GM12878 (cell line): ENCODE measurements at regions not wholly inside any gene's neighbourhood (a gene's known extent, or its start where the extent isn't known, plus 50 kb on each side); places are given as distances from the start of the nearest gene placed in this dataset.

Source experiments
- ATAC-seq: fragments of 200-7000 bp; cut with Tn5 transposase; 3 replicates; pipeline ENCODE4 v1.9.1; 2020; ENCODE audit warnings: mild to moderate bottlenecking, moderate library complexity
- BruUV-seq: library from RNA; stranded (reverse); fragments of 400-500 nt; replicated peaks from 2 replicates; lab custom pipeline; 2021; lab: Mats Ljungman, UMichigan
- CTCF ChIA-PET: fragments of 300-600 bp; sonication (Branson Sonifier 250); formaldehyde crosslinking; extraction: SDS; loops from one replicate; lab custom pipeline; 2021; ENCODE audit warnings: inconsistent platforms; lab: Yijun Ruan, JAX
- POLR2A ChIA-PET: fragments of 350-600 bp; formaldehyde crosslinking; extraction: SDS; loops from one replicate; lab custom pipeline; 2021; ENCODE audit warnings: inconsistent platforms; lab: Charles Lee
- RAD21 ChIA-PET: fragments of 300-600 bp; sonication (Branson Sonifier 250); formaldehyde crosslinking; loops from one replicate; lab custom pipeline; 2023; ENCODE audit warnings: antibody characterized with exemption; ENCODE audit not compliant: unreplicated experiment; lab: Charles Lee
- SMC1A ChIA-PET: fragments of 300-600 bp; sonication (Branson Sonifier 250); formaldehyde crosslinking; loops from one replicate; lab custom pipeline; 2023; ENCODE audit not compliant: unreplicated experiment, uncharacterized antibody; lab: Charles Lee
- DNase-seq: peaks from one replicate; pipeline ENCODE4 v3.0.0-alpha.2; 2011; ENCODE audit warnings: low read depth, low spot score
- FAIRE-seq: peaks from 3 replicates; lab custom pipeline; 2011; peaks lifted over from hg19 to GRCh38; lab: Jason Lieb, UNC
- H2AFZ ChIP-seq: 2 replicates; pipeline ENCODE4 v1.6.0; 2011; ENCODE audit warnings: low read depth, low read length, control low read depth; ENCODE audit not compliant: control insufficient read depth
- H3K27ac ChIP-seq: 2 replicates; pipeline ENCODE4 v1.5.1; 2011; ENCODE audit warnings: control low read depth; ENCODE audit not compliant: control insufficient read depth, insufficient read depth
- H3K27me3 ChIP-seq, 2 experiments: replicated peaks in 1 of 2; 2 replicates each; pipeline versions ENCODE4 v1.6.0 to v1.6.1; 2011; ENCODE audit warnings: low read length in 1 of 2; ENCODE audit not compliant: control insufficient read depth in 2 of 2, insufficient read depth in 2 of 2
- H3K36me3 ChIP-seq, 2 experiments: 2 replicates each; pipeline ENCODE4 v1.5.1; 2011; ENCODE audit warnings: low read length in 1 of 2; ENCODE audit not compliant: control insufficient read depth in 2 of 2, insufficient read depth in 2 of 2
- H3K4me1 ChIP-seq: 2 replicates; pipeline ENCODE4 v1.6.1; 2011; ENCODE audit warnings: mild to moderate bottlenecking, low read length, moderate library complexity, mixed read lengths; ENCODE audit not compliant: control insufficient read depth, insufficient read depth
- H3K4me2 ChIP-seq: 2 replicates; pipeline ENCODE4 v1.6.0; 2011; ENCODE audit warnings: control low read depth; ENCODE audit not compliant: control insufficient read depth, insufficient read depth
- H3K4me3 ChIP-seq: fragments of 200-600 bp; sonication (generic); 2 replicates; pipeline ENCODE4 v1.5.1; 2016
- H3K79me2 ChIP-seq: 2 replicates; pipeline ENCODE4 v1.6.0; 2011; ENCODE audit warnings: low read length; ENCODE audit not compliant: control insufficient read depth, insufficient read depth
- H3K9ac ChIP-seq: 2 replicates; pipeline ENCODE4 v1.8.0; 2011; ENCODE audit warnings: low read length, control low read depth, mixed read lengths; ENCODE audit not compliant: control insufficient read depth, insufficient read depth
- H3K9me3 ChIP-seq: replicated peaks from 3 replicates; pipeline ENCODE4 v1.5.1; 2011; ENCODE audit warnings: mild to moderate bottlenecking, low read length; ENCODE audit not compliant: control insufficient read depth, insufficient read depth
- H4K20me1 ChIP-seq: 2 replicates; pipeline ENCODE4 v1.6.0; 2011; ENCODE audit not compliant: control insufficient read depth, insufficient read depth
- EED ChIP-seq: sonication (generic); IDR thresholded peaks from 2 replicates; pipeline ENCODE4 v1.6.1; 2016; ENCODE audit warnings: antibody characterized with exemption, low read depth
- EP300 ChIP-seq, 2 experiments: fragments of 150-350 bp in 1 of 2; IDR thresholded peaks; 2 replicates each; pipeline ENCODE4 v1.6.1; 2011 to 2012; ENCODE audit warnings: low read depth in 2 of 2, low read length in 2 of 2, borderline replicate concordance in 1 of 2, improper control_type of control experiment in 1 of 2, inconsistent platforms in 1 of 2; ENCODE audit not compliant: control insufficient read depth in 1 of 2
- GATAD2B ChIP-seq: fragments of 450-650 bp; conservative IDR thresholded peaks from 2 replicates; pipeline ENCODE4 v1.6.1; 2017; ENCODE audit warnings: low read depth, mild to moderate bottlenecking, moderate library complexity
- HCFC1 ChIP-seq: fragments of 150-350 bp; IDR thresholded peaks from 2 replicates; pipeline ENCODE4 v1.6.1; 2014; ENCODE audit warnings: low read length
- IKZF2 ChIP-seq, 2 experiments: fragments of 450-650 bp; IDR thresholded peaks; 2 replicates each; pipeline ENCODE4 v1.6.1; 2017; ENCODE audit warnings: mild to moderate bottlenecking in 2 of 2, moderate library complexity in 2 of 2
- NBN ChIP-seq: fragments of 450-650 bp; IDR thresholded peaks from 2 replicates; pipeline ENCODE4 v1.6.1; 2016
- SIN3A ChIP-seq: IDR thresholded peaks from 2 replicates; pipeline ENCODE4 v1.6.1; 2012; ENCODE audit warnings: low read depth, low read length, improper control_type of control experiment
- STAT1 ChIP-seq: fragments of 450-650 bp; conservative IDR thresholded peaks from 2 replicates; pipeline ENCODE4 v1.6.1; 2014; ENCODE audit warnings: antibody characterized with exemption, mild to moderate bottlenecking
- STAT3 ChIP-seq: IDR thresholded peaks from 2 replicates; pipeline ENCODE4 v1.6.1; 2011; ENCODE audit warnings: low read depth, low read length, improper control_type of control experiment
- TAF1 ChIP-seq: IDR thresholded peaks from 2 replicates; pipeline ENCODE4 v1.6.1; 2011; ENCODE audit warnings: mild to moderate bottlenecking, low read depth, low read length, borderline replicate concordance
- YBX1 ChIP-seq: fragments of 450-650 bp; IDR thresholded peaks from 2 replicates; pipeline ENCODE4 v1.6.1; 2016; ENCODE audit warnings: antibody characterized with exemption
- WGBS: methylation state at CpG from one replicate; pipeline ENCODE4 v1.1.6; 2016; ENCODE audit warnings: low lambda C conversion rate; ENCODE audit not compliant: insufficient replicate concordance, insufficient coverage; ENCODE audit errors: missing lambda C conversion rate; 5-methylcytosine and 5-hydroxymethylcytosine counted together
- in situ Hi-C: fragments of 300-500 bp; cut with MboI; formaldehyde crosslinking; loops from 9 replicates; pipeline ENCODE4 v1.14.3; 2018; ENCODE audit warnings: mixed read lengths
- intact Hi-C: fragments of 100-400 bp; cut with micrococcal nuclease; formaldehyde crosslinking; loops from one replicate; pipeline ENCODE4 v1.14.2; 2022; ENCODE audit not compliant: unreplicated experiment
- TF ChIP-seq, protein P1 (sequence below): fragments of 450-650 bp; IDR thresholded peaks from 2 replicates; pipeline ENCODE4 v1.6.1; 2017; ENCODE audit warnings: low read depth, mild to moderate bottlenecking, moderate library complexity
- TF ChIP-seq, protein P2 (sequence below): IDR thresholded peaks from 2 replicates; pipeline ENCODE4 v1.6.1; 2011; ENCODE audit warnings: low read depth, low read length, improper control_type of control experiment, borderline replicate concordance
- TF ChIP-seq, protein P3 (sequence below): fragments of 450-650 bp; IDR thresholded peaks from 2 replicates; pipeline ENCODE4 v1.6.1; 2017; ENCODE audit warnings: mild to moderate bottlenecking, moderate library complexity
- TF ChIP-seq, protein P4 (sequence below): fragments of 450-650 bp; IDR thresholded peaks from 2 replicates; pipeline ENCODE4 v1.6.1; 2017; ENCODE audit warnings: borderline replicate concordance

DNA sequence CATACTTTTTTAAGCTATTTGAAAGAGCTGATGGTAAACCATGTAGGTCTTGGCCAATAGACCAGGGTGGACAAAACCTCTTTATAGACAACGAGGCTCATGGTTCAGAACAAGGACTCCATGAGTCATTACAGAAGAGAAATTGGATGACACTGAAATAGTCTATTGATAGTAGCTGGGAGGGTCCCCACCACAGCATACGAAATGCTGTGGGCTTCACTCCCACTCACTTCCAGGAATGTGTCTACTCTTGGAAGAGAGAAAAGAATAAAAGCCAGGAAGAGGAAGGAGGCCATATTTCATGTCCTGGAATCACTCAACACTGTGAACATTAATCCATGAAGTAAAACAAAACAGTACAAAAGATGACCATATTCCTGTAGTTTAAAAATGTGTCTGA, 82.3 kb upstream of the MXRA5 start:
- Histone ChIP-seq H3K36me3 (no peaks in the 10 kb centered on the region), H3K4me3 (no peak overlapping the region), H3K4me2 (no peak overlapping the region), H3K79me2 (no peaks in the 10 kb centered on the region), H3K27me3 (no peaks in the 10 kb centered on the region), H3K4me1 (no peaks in the 10 kb centered on the region), H4K20me1 (no peaks in the 10 kb centered on the region), H3K27ac (no peak overlapping the region), H3K9me3 (no peaks in the 10 kb centered on the region), H3K9ac (no peak overlapping the region), H2AFZ (no peak overlapping the region)
- DNase-seq: no peak
- ChIA-PET SMC1A (no interaction called here), POLR2A (interaction anchor here (0.6 kb wide), 1 partner anchor 38 kb away, joined by 3 read pairs; no protein-coding TSS in a partner anchor), CTCF (no interaction called here), RAD21 (no interaction called here)
- BruUV-seq: no TSS peak
- 0% methylated on average over 2 of the region's 2 CpGs for WGBS
- intact Hi-C loops (no loop called here), in situ Hi-C loops (no loop called here)
- ATAC-seq: no peak
- no peak for FAIRE-seq
- TF ChIP-seq, protein P1, sequence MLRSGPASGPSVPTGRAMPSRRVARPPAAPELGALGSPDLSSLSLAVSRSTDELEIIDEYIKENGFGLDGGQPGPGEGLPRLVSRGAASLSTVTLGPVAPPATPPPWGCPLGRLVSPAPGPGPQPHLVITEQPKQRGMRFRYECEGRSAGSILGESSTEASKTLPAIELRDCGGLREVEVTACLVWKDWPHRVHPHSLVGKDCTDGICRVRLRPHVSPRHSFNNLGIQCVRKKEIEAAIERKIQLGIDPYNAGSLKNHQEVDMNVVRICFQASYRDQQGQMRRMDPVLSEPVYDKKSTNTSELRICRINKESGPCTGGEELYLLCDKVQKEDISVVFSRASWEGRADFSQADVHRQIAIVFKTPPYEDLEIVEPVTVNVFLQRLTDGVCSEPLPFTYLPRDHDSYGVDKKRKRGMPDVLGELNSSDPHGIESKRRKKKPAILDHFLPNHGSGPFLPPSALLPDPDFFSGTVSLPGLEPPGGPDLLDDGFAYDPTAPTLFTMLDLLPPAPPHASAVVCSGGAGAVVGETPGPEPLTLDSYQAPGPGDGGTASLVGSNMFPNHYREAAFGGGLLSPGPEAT: no peak
- TF ChIP-seq, protein P2, sequence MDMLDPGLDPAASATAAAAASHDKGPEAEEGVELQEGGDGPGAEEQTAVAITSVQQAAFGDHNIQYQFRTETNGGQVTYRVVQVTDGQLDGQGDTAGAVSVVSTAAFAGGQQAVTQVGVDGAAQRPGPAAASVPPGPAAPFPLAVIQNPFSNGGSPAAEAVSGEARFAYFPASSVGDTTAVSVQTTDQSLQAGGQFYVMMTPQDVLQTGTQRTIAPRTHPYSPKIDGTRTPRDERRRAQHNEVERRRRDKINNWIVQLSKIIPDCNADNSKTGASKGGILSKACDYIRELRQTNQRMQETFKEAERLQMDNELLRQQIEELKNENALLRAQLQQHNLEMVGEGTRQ: no peak
- TF ChIP-seq YBX1 (no peak), IKZF2 (IDR thresholded peaks at IDR 0.05) (no peak), TAF1 (no peak), GATAD2B (no peak), NBN (no peak), STAT3 (no peak), HCFC1 (no peak), STAT1 (no peak), EED (no peak), SIN3A (no peak), EP300 (IDR thresholded peaks at IDR 0.05; ENCODE audit: borderline replicate concordance in 1 of 2, control insufficient read depth in 1 of 2, low read depth in 2 of 2, low read length in 2 of 2) (no peak)
- TF ChIP-seq, protein P3, sequence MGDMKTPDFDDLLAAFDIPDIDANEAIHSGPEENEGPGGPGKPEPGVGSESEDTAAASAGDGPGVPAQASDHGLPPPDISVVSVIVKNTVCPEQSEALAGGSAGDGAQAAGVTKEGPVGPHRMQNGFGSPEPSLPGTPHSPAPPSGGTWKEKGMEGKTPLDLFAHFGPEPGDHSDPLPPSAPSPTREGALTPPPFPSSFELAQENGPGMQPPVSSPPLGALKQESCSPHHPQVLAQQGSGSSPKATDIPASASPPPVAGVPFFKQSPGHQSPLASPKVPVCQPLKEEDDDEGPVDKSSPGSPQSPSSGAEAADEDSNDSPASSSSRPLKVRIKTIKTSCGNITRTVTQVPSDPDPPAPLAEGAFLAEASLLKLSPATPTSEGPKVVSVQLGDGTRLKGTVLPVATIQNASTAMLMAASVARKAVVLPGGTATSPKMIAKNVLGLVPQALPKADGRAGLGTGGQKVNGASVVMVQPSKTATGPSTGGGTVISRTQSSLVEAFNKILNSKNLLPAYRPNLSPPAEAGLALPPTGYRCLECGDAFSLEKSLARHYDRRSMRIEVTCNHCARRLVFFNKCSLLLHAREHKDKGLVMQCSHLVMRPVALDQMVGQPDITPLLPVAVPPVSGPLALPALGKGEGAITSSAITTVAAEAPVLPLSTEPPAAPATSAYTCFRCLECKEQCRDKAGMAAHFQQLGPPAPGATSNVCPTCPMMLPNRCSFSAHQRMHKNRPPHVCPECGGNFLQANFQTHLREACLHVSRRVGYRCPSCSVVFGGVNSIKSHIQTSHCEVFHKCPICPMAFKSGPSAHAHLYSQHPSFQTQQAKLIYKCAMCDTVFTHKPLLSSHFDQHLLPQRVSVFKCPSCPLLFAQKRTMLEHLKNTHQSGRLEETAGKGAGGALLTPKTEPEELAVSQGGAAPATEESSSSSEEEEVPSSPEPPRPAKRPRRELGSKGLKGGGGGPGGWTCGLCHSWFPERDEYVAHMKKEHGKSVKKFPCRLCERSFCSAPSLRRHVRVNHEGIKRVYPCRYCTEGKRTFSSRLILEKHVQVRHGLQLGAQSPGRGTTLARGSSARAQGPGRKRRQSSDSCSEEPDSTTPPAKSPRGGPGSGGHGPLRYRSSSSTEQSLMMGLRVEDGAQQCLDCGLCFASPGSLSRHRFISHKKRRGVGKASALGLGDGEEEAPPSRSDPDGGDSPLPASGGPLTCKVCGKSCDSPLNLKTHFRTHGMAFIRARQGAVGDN: no peak
- TF ChIP-seq, protein P4, sequence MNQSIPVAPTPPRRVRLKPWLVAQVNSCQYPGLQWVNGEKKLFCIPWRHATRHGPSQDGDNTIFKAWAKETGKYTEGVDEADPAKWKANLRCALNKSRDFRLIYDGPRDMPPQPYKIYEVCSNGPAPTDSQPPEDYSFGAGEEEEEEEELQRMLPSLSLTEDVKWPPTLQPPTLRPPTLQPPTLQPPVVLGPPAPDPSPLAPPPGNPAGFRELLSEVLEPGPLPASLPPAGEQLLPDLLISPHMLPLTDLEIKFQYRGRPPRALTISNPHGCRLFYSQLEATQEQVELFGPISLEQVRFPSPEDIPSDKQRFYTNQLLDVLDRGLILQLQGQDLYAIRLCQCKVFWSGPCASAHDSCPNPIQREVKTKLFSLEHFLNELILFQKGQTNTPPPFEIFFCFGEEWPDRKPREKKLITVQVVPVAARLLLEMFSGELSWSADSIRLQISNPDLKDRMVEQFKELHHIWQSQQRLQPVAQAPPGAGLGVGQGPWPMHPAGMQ: no peak
